ENCODE measurements at regions not wholly inside any gene's neighbourhood (a gene's known extent, or its start where the extent isn't known, plus 50 kb on each side); places are given as distances from the start of the nearest gene placed in this dataset.

GRCh38 chr11:37762079-37762478 lies 1164.0 kb upstream of the RAG2 start:
- Histone ChIP-seq H3K4me3 (no peak overlapping the region), H3K9me3 (peaks cover 0 to 13% (median 3%) of the 10 kb centered on the region in 11 donors), H3K36me3 (no peaks in the 10 kb centered on the region), H3K4me1 (no peaks in the 10 kb centered on the region), H3K27ac (no peak overlapping the region), H3K27me3 (no peaks in the 10 kb centered on the region)
- 85% methylated on average over 3 of the region's 3 CpGs for WGBS, 2 donors
- intact Hi-C loops (cut with DNase I), result no loop called here
- ATAC-seq (no peak), DNase-seq (no peak)
- TF ChIP-seq, protein P1, sequence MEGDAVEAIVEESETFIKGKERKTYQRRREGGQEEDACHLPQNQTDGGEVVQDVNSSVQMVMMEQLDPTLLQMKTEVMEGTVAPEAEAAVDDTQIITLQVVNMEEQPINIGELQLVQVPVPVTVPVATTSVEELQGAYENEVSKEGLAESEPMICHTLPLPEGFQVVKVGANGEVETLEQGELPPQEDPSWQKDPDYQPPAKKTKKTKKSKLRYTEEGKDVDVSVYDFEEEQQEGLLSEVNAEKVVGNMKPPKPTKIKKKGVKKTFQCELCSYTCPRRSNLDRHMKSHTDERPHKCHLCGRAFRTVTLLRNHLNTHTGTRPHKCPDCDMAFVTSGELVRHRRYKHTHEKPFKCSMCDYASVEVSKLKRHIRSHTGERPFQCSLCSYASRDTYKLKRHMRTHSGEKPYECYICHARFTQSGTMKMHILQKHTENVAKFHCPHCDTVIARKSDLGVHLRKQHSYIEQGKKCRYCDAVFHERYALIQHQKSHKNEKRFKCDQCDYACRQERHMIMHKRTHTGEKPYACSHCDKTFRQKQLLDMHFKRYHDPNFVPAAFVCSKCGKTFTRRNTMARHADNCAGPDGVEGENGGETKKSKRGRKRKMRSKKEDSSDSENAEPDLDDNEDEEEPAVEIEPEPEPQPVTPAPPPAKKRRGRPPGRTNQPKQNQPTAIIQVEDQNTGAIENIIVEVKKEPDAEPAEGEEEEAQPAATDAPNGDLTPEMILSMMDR (IDR thresholded peaks at IDR 0.05), result no peak

DNA sequence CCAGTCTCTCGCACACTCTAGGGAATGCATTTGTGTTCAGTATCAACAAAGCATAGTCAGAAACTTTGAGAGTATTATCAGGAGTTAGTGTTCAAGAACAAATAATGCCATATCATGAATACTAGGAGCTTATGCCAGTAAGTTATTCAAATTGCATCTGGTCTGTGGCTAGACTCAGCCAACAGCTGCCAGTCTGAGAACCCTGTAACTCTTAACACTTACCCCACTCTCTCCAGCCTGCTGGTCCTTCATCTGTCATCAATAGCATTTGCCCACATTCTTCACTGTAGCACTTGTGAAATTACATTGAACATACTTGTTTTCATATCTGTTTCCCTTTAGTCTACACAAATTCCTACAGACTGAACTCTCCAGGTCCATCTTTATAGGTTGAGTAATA lies 1157.5 kb upstream of the RAG2 start:
- WGBS, 2 donors, result 49 to 58% methylated on average over 1 of the region's 1 CpG
- TF ChIP-seq, protein P1 (IDR thresholded peaks at IDR 0.05), result no peak
- no peak for DNase-seq
- Histone ChIP-seq H3K9me3 (peaks cover 0 to 8% (median 0%) of the 10 kb centered on the region in 11 donors), H3K27me3 (no peaks in the 10 kb centered on the region), H3K36me3 (no peaks in the 10 kb centered on the region), H3K4me1 (no peaks in the 10 kb centered on the region), H3K27ac (no peak overlapping the region), H3K4me3 (no peak overlapping the region)
- intact Hi-C loops (cut with DNase I), result no loop called here
- no peak for ATAC-seq

- ATAC-seq, result no peak
- no peaks in the 10 kb centered on the region for H3K4me1 ChIP-seq
- no peaks in the 10 kb centered on the region for H3K36me3 ChIP-seq
- TF ChIP-seq, protein P1 (IDR thresholded peaks at IDR 0.05), result no peak
- DNase-seq, result no peak
- intact Hi-C loops (cut with DNase I), result no loop called here
- H3K27me3 ChIP-seq, result no peaks in the 10 kb centered on the region
- H3K4me3 ChIP-seq, result no peak overlapping the region
- peaks cover 0 to 21% (median 0%) of the 10 kb centered on the region in 11 donors for H3K9me3 ChIP-seq
- H3K27ac ChIP-seq, result no peak overlapping the region
Observed at GRCh38 chr11:37748641-37749040, 1150.6 kb upstream of the RAG2 start.

DNA sequence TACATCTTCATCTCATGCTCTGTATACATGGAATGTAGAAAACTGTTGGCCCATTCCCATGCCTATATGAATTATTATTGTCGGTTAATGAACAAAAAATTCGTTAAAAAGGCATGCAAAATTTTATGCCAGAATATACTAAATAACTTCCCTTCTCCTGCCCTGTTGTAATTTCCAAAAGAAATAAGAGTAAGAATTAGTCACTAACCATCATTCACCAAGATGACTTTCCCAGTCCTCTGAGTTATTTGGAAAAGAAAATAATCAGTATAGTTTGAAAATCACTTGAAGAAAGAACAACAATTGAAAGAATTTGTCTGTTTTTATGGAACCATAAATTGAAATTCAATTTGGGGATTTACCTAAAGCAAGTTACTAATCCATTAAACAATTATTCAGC lies 1149.1 kb upstream of the RAG2 start:
- Histone ChIP-seq H3K4me3 (no peak overlapping the region), H3K27ac (no peak overlapping the region), H3K9me3 (peaks cover 0 to 21% (median 0%) of the 10 kb centered on the region in 11 donors), H3K27me3 (no peaks in the 10 kb centered on the region), H3K36me3 (no peaks in the 10 kb centered on the region), H3K4me1 (no peaks in the 10 kb centered on the region)
- ATAC-seq (no peak), DNase-seq (no peak)
- WGBS, 2 donors, result 63 to 82% methylated on average over 2 of the region's 2 CpGs
- TF ChIP-seq, protein P1 (IDR thresholded peaks at IDR 0.05), result no peak
- intact Hi-C loops (cut with DNase I), result no loop called here

- H3K27me3 ChIP-seq, result no peaks in the 10 kb centered on the region
- WGBS, 2 donors, result 41 to 61% methylated on average over 2 of the region's 2 CpGs
- H3K4me1 ChIP-seq, result no peaks in the 10 kb centered on the region
- intact Hi-C loops (cut with DNase I), result no loop called here
- ATAC-seq (no peak), DNase-seq (no peak)
- TF ChIP-seq, protein P1 (IDR thresholded peaks at IDR 0.05), result no peak
- no peak overlapping the region for H3K4me3 ChIP-seq
- H3K36me3 ChIP-seq, result no peaks in the 10 kb centered on the region
- H3K9me3 ChIP-seq, result peaks cover 0 to 4% (median 0%) of the 10 kb centered on the region in 11 donors
- H3K27ac ChIP-seq, result no peak overlapping the region
Observed at GRCh38 chr11:37727371-37727770, 1129.3 kb upstream of the RAG2 start.

Measured in heart right ventricle (tissue), 16 donors.